ENCODE measurements at regions not wholly inside any gene's neighbourhood (a gene's known extent, or its start where the extent isn't known, plus 50 kb on each side); places are given as distances from the start of the nearest gene placed in this dataset.

GRCh38 chr10:5268743-5269142 is 72.1 kb downstream of the AKR1C4 start:
- no peaks in the 10 kb centered on the region for H3K27me3 ChIP-seq (ENCODE audit: insufficient read depth, low read length, poor library complexity)
- no peak overlapping the region for H3K9ac ChIP-seq (ENCODE audit: low read length)
- H2BK120ac ChIP-seq (ENCODE audit: low read depth, low read length) = no peak overlapping the region
- no peaks in the 10 kb centered on the region for H3K36me3 ChIP-seq (ENCODE audit: control insufficient read depth, insufficient read depth, low read length)
- H3K4me1 ChIP-seq (ENCODE audit: control insufficient read depth, low read depth, low read length) = no peaks in the 10 kb centered on the region
- no peak overlapping the region for H3K4me2 ChIP-seq (ENCODE audit: low read length)
- no peak overlapping the region for H2BK15ac ChIP-seq (replicated peaks; ENCODE audit: low read depth)
- DNase-seq = no peak
- H3K18ac ChIP-seq (ENCODE audit: low read length) = no peak overlapping the region
- no peak overlapping the region for H3K23ac ChIP-seq (ENCODE audit: low read length)
- no peak overlapping the region for H3K4me3 ChIP-seq (ENCODE audit: low read length)
- no peak overlapping the region for H3K4ac ChIP-seq (ENCODE audit: low read depth, low read length)
- H3K27ac ChIP-seq (ENCODE audit: low read depth, low read length) = no peak overlapping the region
- H4K5ac ChIP-seq (ENCODE audit: low read length) = no peak overlapping the region
- no peak overlapping the region for H2BK5ac ChIP-seq (ENCODE audit: low read length)
- WGBS (ENCODE audit: extremely low coverage, insufficient coverage, low lambda C conversion rate) = no CpG with 5 or more reads among the region's 1 CpG
- no peak overlapping the region for H2AK5ac ChIP-seq (ENCODE audit: low read length)
- H3K79me2 ChIP-seq (ENCODE audit: control insufficient read depth, insufficient read depth, low read length) = no peaks in the 10 kb centered on the region
- H3K56ac ChIP-seq (ENCODE audit: low read length) = no peak overlapping the region
- H3K79me1 ChIP-seq (ENCODE audit: low read length) = no peaks in the 10 kb centered on the region
- H4K8ac ChIP-seq (ENCODE audit: low read depth, low read length) = no peak overlapping the region

GRCh38 chr10:5269791-5270190 is 73.2 kb downstream of the AKR1C4 start:
- no peak overlapping the region for H3K56ac ChIP-seq (ENCODE audit: low read length)
- no peak overlapping the region for H3K4me3 ChIP-seq (ENCODE audit: low read length)
- H3K4ac ChIP-seq (ENCODE audit: low read depth, low read length) = no peak overlapping the region
- H3K18ac ChIP-seq (ENCODE audit: low read length) = no peak overlapping the region
- H3K79me2 ChIP-seq (ENCODE audit: control insufficient read depth, insufficient read depth, low read length) = no peaks in the 10 kb centered on the region
- H3K4me1 ChIP-seq (ENCODE audit: control insufficient read depth, low read depth, low read length) = no peaks in the 10 kb centered on the region
- H3K27ac ChIP-seq (ENCODE audit: low read depth, low read length) = no peak overlapping the region
- H2BK5ac ChIP-seq (ENCODE audit: low read length) = no peak overlapping the region
- no peak overlapping the region for H2BK120ac ChIP-seq (ENCODE audit: low read depth, low read length)
- no peak overlapping the region for H3K4me2 ChIP-seq (ENCODE audit: low read length)
- H4K8ac ChIP-seq (ENCODE audit: low read depth, low read length) = no peak overlapping the region
- no peak overlapping the region for H4K5ac ChIP-seq (ENCODE audit: low read length)
- no peak overlapping the region for H3K23ac ChIP-seq (ENCODE audit: low read length)
- H3K9ac ChIP-seq (ENCODE audit: low read length) = no peak overlapping the region
- H2AK5ac ChIP-seq (ENCODE audit: low read length) = no peak overlapping the region
- no peaks in the 10 kb centered on the region for H3K79me1 ChIP-seq (ENCODE audit: low read length)
- no peak for DNase-seq
- H2BK15ac ChIP-seq (replicated peaks; ENCODE audit: low read depth) = no peak overlapping the region
- no peaks in the 10 kb centered on the region for H3K27me3 ChIP-seq (ENCODE audit: insufficient read depth, low read length, poor library complexity)
- H3K36me3 ChIP-seq (ENCODE audit: control insufficient read depth, insufficient read depth, low read length) = no peaks in the 10 kb centered on the region

DNA sequence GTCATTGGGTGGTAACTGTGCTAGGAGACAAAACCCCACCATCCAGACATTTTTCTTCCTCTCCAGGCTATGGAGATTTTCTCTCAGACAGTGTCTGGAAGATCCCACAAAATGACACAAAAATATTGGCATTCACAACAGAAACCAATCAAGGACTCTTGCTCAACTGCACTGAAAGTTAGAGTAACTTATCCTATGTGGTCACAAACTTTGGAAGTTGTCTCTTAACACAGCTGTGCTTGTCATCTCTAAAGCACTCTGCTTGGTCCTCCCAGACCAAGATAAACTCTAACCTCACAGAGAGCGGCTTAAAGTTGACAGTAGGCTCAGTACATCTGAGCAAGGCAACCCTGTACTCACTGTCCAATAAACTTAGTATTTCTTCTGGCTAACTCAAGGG is 74.9 kb downstream of the AKR1C4 start:
- WGBS (ENCODE audit: extremely low coverage, insufficient coverage, low lambda C conversion rate) = no CpG with 5 or more reads among the region's 1 CpG
- H3K56ac ChIP-seq (ENCODE audit: low read length) = no peak overlapping the region

DNA sequence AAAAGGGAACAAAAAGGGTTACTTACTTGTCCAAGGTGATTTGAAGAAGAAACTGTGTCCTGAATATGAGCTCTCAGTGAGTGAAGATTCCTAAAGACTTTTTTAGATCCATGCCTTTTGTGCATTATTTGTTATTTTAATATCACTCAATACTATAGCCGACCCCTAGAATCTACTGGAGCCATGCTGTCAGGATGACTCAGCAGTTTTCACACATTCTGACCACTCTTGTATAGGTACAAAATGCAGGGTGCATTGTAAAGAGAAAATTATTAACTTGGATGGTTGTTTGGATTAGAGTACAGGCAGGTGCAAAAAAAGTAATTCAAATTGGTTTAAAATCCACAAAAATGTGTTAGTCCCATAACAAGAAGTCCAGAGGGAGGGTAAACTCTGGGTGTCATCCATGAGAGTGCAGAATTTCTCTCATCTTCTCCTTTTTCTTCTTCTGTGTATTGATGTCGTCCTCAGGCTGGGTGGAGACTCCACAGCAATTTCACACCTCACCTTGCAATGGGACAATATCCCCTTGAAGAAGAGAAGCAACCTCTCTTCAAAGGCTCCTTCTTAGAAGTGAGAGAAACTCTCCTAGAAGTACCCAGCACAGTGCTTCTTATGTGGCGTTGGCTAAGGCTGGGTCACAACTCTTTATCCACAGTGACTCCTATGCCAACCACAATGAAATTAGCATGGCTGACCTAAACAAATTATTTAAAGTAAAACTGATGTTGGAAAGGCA is 75.6 kb downstream of the AKR1C4 start:
- H3K9ac ChIP-seq (ENCODE audit: low read length) = no peak overlapping the region
- H3K27ac ChIP-seq (ENCODE audit: low read depth, low read length) = no peak overlapping the region
- H3K56ac ChIP-seq (ENCODE audit: low read length) = no peak overlapping the region
- no peak overlapping the region for H2AK5ac ChIP-seq (ENCODE audit: low read length)
- no peak overlapping the region for H2BK120ac ChIP-seq (ENCODE audit: low read depth, low read length)
- no peaks in the 10 kb centered on the region for H3K79me2 ChIP-seq (ENCODE audit: control insufficient read depth, insufficient read depth, low read length)
- H3K4me3 ChIP-seq (ENCODE audit: low read length) = no peak overlapping the region
- no peak overlapping the region for H4K8ac ChIP-seq (ENCODE audit: low read depth, low read length)
- H2BK15ac ChIP-seq (replicated peaks; ENCODE audit: low read depth) = no peak overlapping the region
- WGBS (ENCODE audit: extremely low coverage, insufficient coverage, low lambda C conversion rate) = no CpG with 5 or more reads among the region's 3 CpGs
- DNase-seq = no peak
- no peak overlapping the region for H3K23ac ChIP-seq (ENCODE audit: low read length)
- H4K5ac ChIP-seq (ENCODE audit: low read length) = no peak overlapping the region
- H3K36me3 ChIP-seq (ENCODE audit: control insufficient read depth, insufficient read depth, low read length) = no peaks in the 10 kb centered on the region
- no peaks in the 10 kb centered on the region for H3K79me1 ChIP-seq (ENCODE audit: low read length)
- no peaks in the 10 kb centered on the region for H3K4me1 ChIP-seq (ENCODE audit: control insufficient read depth, low read depth, low read length)
- no peak overlapping the region for H3K4ac ChIP-seq (ENCODE audit: low read depth, low read length)
- H2BK5ac ChIP-seq (ENCODE audit: low read length) = no peak overlapping the region
- H3K27me3 ChIP-seq (ENCODE audit: insufficient read depth, low read length, poor library complexity) = no peaks in the 10 kb centered on the region
- H3K4me2 ChIP-seq (ENCODE audit: low read length) = no peak overlapping the region
- no peak overlapping the region for H3K18ac ChIP-seq (ENCODE audit: low read length)

More for the DNA sequence above, 74.9 kb downstream of the AKR1C4 start:
- H3K36me3 ChIP-seq (ENCODE audit: control insufficient read depth, insufficient read depth, low read length) = no peaks in the 10 kb centered on the region
- no peak overlapping the region for H4K8ac ChIP-seq (ENCODE audit: low read depth, low read length)
- no peaks in the 10 kb centered on the region for H3K27me3 ChIP-seq (ENCODE audit: insufficient read depth, low read length, poor library complexity)
- no peak overlapping the region for H3K4me3 ChIP-seq (ENCODE audit: low read length)
- DNase-seq = no peak
- H2BK120ac ChIP-seq (ENCODE audit: low read depth, low read length) = no peak overlapping the region
- H3K4ac ChIP-seq (ENCODE audit: low read depth, low read length) = no peak overlapping the region
- no peaks in the 10 kb centered on the region for H3K4me1 ChIP-seq (ENCODE audit: control insufficient read depth, low read depth, low read length)
- H2AK5ac ChIP-seq (ENCODE audit: low read length) = no peak overlapping the region
- H3K23ac ChIP-seq (ENCODE audit: low read length) = no peak overlapping the region
- H3K4me2 ChIP-seq (ENCODE audit: low read length) = no peak overlapping the region
- no peak overlapping the region for H3K18ac ChIP-seq (ENCODE audit: low read length)
- H3K27ac ChIP-seq (ENCODE audit: low read depth, low read length) = no peak overlapping the region
- no peak overlapping the region for H3K9ac ChIP-seq (ENCODE audit: low read length)
- H3K79me2 ChIP-seq (ENCODE audit: control insufficient read depth, insufficient read depth, low read length) = no peaks in the 10 kb centered on the region
- no peak overlapping the region for H4K5ac ChIP-seq (ENCODE audit: low read length)
- H3K79me1 ChIP-seq (ENCODE audit: low read length) = no peaks in the 10 kb centered on the region
- H2BK5ac ChIP-seq (ENCODE audit: low read length) = no peak overlapping the region
- H2BK15ac ChIP-seq (replicated peaks; ENCODE audit: low read depth) = no peak overlapping the region

- Histone ChIP-seq H3K23ac (ENCODE audit: low read length) (no peak overlapping the region), H4K5ac (ENCODE audit: low read length) (no peak overlapping the region), H3K9ac (ENCODE audit: low read length) (no peak overlapping the region), H2AK5ac (ENCODE audit: low read length) (no peak overlapping the region), H2BK120ac (ENCODE audit: low read depth, low read length) (no peak overlapping the region), H3K4me2 (ENCODE audit: low read length) (no peak overlapping the region), H3K18ac (ENCODE audit: low read length) (no peak overlapping the region), H2BK5ac (ENCODE audit: low read length) (no peak overlapping the region), H3K4me3 (ENCODE audit: low read length) (no peak overlapping the region), H3K27ac (ENCODE audit: low read depth, low read length) (no peak overlapping the region), H4K8ac (ENCODE audit: low read depth, low read length) (no peak overlapping the region), H3K36me3 (ENCODE audit: control insufficient read depth, insufficient read depth, low read length) (no peaks in the 10 kb centered on the region), H3K27me3 (ENCODE audit: insufficient read depth, low read length, poor library complexity) (no peaks in the 10 kb centered on the region), H3K79me2 (ENCODE audit: control insufficient read depth, insufficient read depth, low read length) (no peaks in the 10 kb centered on the region), H3K4me1 (ENCODE audit: control insufficient read depth, low read depth, low read length) (no peaks in the 10 kb centered on the region), H2BK15ac (replicated peaks; ENCODE audit: low read depth) (no peak overlapping the region), H3K4ac (ENCODE audit: low read depth, low read length) (no peak overlapping the region), H3K56ac (ENCODE audit: low read length) (no peak overlapping the region), H3K79me1 (ENCODE audit: low read length) (no peaks in the 10 kb centered on the region)
- no peak for DNase-seq
- no CpG with 5 or more reads among the region's 5 CpGs for WGBS (ENCODE audit: extremely low coverage, insufficient coverage, low lambda C conversion rate)
Observed at GRCh38 chr10:5274795-5275194, 78.2 kb downstream of the AKR1C4 start.

DNA sequence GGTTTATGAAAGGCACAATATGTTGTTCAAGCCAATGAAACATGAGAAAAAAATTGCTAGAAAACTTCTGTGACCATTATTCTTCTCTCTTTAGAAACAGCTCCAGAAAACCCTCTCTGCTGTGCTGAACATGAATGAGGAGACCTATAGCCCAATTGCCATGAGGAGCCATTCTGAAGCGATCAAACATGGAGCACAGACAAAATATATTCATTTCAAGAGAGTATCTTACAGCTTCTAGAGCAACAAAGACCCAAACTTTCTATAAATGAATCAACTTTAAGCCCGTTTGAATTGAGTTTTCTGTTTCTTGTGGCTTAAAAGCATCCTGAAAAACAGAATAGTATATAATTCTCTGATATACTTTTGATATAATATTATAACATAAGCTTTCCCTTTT is 83.4 kb upstream of the UCN3 start:
- no peak overlapping the region for H3K18ac ChIP-seq (ENCODE audit: low read length)
- no peaks in the 10 kb centered on the region for H3K36me3 ChIP-seq (ENCODE audit: control insufficient read depth, insufficient read depth, low read length)
- no peak overlapping the region for H2BK120ac ChIP-seq (ENCODE audit: low read depth, low read length)
- no peak overlapping the region for H4K5ac ChIP-seq (ENCODE audit: low read length)
- no peak overlapping the region for H3K27ac ChIP-seq (ENCODE audit: low read depth, low read length)
- H2AK5ac ChIP-seq (ENCODE audit: low read length) = no peak overlapping the region
- no peak overlapping the region for H2BK5ac ChIP-seq (ENCODE audit: low read length)
- no peak overlapping the region for H3K23ac ChIP-seq (ENCODE audit: low read length)
- no peak for DNase-seq
- no peaks in the 10 kb centered on the region for H3K27me3 ChIP-seq (ENCODE audit: insufficient read depth, low read length, poor library complexity)
- no peaks in the 10 kb centered on the region for H3K79me1 ChIP-seq (ENCODE audit: low read length)
- H3K4me2 ChIP-seq (ENCODE audit: low read length) = no peak overlapping the region
- no peaks in the 10 kb centered on the region for H3K79me2 ChIP-seq (ENCODE audit: control insufficient read depth, insufficient read depth, low read length)
- H3K4ac ChIP-seq (ENCODE audit: low read depth, low read length) = no peak overlapping the region
- WGBS (ENCODE audit: extremely low coverage, insufficient coverage, low lambda C conversion rate) = no CpG with 5 or more reads among the region's 2 CpGs
- no peak overlapping the region for H4K8ac ChIP-seq (ENCODE audit: low read depth, low read length)
- no peak overlapping the region for H3K9ac ChIP-seq (ENCODE audit: low read length)
- H3K4me1 ChIP-seq (ENCODE audit: control insufficient read depth, low read depth, low read length) = peaks cover 6% of the 10 kb centered on the region
- H3K4me3 ChIP-seq (ENCODE audit: low read length) = no peak overlapping the region
- no peak overlapping the region for H2BK15ac ChIP-seq (replicated peaks; ENCODE audit: low read depth)
- no peak overlapping the region for H3K56ac ChIP-seq (ENCODE audit: low read length)
